SK-N-SH treated with all-trans-retinoic acid at 6 μM for 48 hours (cell line): ENCODE measurements at regions not wholly inside any gene's neighbourhood (a gene's known extent, or its start where the extent isn't known, plus 50 kb on each side); places are given as distances from the start of the nearest gene placed in this dataset.

Experiments used
- ISL1 ChIP-seq: fragments of 250-450 bp; sonication (Bioruptor Pico); IDR thresholded peaks from 2 replicates; pipeline ENCODE4 v2.1.2; 2022; ENCODE audit warnings: mild to moderate bottlenecking, moderate library complexity
- POU6F1 ChIP-seq: fragments of 250-450 bp; sonication (Bioruptor Pico); IDR thresholded peaks from 2 replicates; pipeline ENCODE4 v1.8.0; 2021; ENCODE audit warnings: low read depth, mild to moderate bottlenecking, moderate library complexity, borderline replicate concordance

- TF ChIP-seq ISL1 (CRISPR knock-in tag): no peak
- TF ChIP-seq POU6F1 (CRISPR knock-in tag): no peak
Observed at GRCh38 chr17:12588531-12588930, 77.2 kb upstream of the MYOCD start.
